Activated naive CD4-positive, alpha-beta T cell treated with anti-CD3 and anti-CD28 coated beads, Interleukin-2, amount 50 U/mL, for 16 hours (primary cell): ENCODE measurements at regions not wholly inside any gene's neighbourhood (a gene's known extent, or its start where the extent isn't known, plus 50 kb on each side); places are given as distances from the start of the nearest gene placed in this dataset.
A peak's percentile ranks its signal among the peaks of the same experiment; 100 is the strongest.
"Not testable (repeated sequence)": the region's sequence is repeated elsewhere in the genome, so short reads cannot be mapped to it uniquely, and the experiment has no call there.

Experiments used
- DNase-seq: peaks from one replicate; pipeline ENCODE4 v3.0.0-alpha.2; 2020

DNA sequence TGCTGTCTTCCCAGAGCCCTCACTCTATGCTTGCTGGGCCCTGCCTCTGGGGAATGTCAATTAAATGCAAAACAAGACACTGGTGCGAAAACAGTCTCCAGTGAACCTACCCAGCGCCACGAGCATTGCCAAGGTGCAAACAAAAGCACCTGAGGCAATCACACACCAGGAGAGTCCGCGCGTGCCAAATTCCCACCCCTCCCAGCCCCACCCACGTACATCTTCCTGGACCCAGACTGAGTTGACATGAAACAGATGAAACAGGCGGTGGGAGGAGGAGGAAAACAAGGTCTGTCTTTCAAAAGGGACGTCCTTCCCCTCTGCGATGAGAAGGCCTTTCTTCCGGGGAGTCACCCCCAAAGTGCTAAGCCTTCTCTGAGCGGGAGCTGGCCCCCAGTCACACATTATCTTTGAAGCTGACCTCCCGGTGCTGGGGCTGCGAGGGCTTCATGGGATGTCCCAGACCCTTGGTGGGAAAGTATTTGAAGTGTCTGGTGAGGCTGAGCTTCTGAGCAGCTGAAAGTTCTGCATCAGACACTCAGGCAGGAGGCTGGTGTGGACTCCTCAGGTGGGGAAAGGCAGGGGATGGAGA is 200.4 kb downstream of the AXIN2 start:
- no peak for DNase-seq

DNA sequence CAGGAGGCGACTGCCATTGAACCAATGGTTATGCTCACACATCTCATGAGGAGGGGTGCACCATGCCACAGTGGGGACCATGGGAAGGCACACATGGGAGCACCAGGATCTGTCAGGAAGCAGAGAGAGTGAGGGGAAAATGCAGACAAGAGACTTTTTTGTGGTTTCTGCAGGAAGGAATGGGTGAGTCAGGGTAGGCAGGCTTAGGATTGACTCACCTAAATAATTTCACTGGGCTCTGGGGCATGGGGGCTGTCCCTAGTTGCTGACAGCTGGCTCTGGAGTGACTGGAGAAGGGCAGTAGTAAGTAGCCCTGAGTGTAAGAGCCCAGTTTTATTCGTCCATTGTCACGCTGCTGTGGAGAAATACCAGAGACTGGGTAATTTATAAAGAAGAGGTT is 202.4 kb downstream of the AXIN2 start:
- no peak for DNase-seq

DNA sequence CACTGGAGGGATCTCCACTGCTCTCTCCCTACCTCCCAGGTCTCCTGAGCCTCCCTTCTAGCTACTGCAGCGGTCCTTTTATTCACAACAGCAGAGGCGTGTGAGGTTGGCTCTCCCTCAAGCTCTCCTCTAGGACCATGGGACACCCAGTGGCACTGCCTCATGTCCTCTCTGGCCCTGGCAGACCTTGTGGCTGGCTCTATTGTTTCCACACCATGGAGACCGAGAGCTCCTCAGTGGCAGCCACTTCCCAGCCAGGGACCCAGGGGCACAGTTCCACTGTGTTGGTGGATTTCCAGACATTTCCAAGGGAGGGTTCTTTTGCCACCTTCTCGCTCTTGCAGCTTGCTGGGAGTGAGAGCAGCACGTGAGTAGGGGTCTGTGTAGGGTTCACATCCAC is 204.9 kb downstream of the AXIN2 start:
- no peak for DNase-seq

DNA sequence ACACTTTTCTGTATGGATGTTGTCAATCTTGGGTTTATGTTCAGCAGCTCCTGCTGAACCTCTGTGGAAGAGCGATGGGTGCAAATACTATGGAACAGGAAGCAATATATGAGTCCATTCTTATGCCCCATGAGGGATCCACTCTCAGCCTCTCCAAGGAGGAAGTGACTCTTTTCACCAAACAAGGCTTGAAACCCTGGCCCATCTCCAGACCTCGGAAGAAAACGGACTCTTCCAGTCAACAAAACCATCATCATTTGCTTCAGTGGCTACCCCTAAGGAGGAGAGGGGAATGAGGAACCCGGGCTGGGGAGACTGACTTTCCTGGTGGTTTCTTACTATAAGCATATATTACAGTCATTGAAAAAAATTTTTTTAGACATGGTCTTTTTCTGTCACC is 206.2 kb downstream of the AXIN2 start:
- no peak for DNase-seq

DNA sequence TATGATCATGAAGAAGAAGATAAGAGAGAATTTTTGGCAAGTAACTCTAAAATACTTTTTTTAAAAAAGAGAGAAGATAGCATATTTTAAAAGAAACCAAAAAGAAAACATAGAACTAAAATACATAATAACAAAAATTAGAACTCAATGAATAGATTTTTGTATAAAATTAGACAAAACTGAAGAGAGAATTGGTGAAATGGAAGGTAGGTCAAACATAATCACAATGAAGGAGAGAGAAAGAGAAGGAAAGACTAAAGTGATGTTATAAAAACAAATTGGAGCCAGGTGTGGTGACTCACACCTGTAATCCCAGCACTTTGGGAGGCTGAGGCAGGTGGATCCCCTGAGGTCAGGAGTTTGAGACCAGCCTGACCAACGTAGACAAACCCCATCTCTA is 211.5 kb downstream of the AXIN2 start:
- DNase-seq = no peak

DNA sequence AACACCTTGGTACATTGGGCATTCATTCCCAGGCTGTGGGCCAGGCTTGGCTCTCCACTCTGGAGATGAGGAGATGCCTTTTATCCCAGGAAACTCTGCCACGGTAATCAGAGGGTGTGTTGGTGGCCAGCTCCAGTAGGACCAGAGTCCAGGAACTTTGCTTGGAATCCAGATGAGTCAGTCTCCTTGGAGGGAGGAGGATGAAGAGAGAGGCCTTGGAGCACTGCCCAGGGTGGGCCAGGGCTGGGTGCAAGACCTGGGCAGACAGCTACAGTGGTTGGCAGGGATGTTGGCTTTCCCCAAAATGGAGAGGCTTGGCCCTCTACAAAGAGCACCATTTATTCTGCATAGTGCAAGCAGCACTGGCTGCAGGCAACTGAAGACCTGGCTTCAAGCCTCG is 209.0 kb downstream of the RGS9 start:
- DNase-seq = no peak

DNA sequence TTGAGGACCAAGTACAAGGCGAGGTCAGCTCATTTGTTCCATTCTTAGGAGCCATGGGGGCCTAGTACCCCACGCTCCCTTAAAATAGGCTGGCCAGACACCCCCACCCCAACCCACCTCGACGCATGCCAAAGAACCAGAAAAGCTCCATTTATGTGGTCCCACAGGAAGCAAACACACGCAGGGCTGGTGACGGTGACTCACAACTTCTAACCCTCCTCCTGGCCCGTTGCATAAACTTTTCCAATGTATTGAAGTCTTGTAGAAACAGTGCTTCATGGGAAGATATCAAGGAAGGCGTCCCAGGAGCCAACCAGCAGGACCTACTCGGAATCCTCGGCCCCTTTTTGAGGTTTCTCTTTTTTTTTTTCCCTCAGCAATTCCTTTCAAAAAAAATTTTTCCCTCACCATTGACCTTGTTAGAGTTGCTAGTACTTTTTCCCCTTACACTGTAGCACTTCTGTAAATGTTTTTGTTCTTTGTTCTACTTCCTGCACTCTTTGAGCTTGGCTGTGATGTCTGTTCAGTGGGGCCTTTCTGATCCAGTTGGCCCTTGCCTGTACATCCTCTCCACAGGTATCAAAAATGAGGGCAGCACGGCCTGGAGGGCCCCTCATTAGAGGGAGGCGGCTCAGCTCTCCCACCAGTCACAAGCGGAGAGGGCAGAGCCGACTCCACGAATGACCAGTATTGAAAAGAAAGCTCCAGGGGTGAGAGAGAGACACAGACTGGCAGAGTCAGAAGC is 208.3 kb downstream of the RGS9 start:
- peak; percentile 17 for DNase-seq

DNA sequence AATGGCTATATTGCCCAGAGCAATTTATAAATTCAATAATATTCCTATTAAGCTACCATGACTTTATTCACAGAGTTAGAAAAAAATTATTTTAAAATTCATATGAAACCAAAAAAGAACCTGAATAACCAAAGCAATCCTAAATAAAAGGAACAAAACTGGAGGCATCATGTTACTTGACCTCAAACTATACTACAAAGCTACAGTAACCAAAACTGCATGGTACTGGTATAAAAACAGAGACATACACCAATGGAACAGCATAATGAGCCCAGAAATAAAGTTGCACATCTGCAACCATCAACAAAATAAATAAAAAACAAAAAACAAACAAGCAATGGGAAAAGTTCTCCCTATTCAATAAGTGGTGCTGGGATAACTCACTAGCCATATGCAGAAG is 203.2 kb downstream of the RGS9 start:
- no peak for DNase-seq

DNA sequence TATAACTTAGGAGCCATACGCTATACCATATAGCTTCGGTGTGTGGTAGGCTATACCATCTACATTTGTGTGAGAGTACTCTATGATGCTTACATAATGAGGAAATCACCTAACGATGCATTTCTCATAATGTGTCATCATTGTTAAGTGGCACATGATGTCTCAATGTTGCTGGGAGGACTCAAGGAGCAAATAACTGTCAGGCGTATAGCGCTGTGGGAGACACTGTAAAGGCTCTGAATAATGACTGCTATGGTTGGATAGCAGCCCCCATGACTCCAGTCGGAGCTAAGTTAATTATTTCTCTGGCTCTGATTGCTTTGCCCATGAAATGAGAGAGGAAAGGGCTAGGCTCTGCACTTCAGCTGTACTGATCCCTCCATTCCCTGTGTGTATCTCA is 197.2 kb downstream of the RGS9 start:
- no peak for DNase-seq

DNA sequence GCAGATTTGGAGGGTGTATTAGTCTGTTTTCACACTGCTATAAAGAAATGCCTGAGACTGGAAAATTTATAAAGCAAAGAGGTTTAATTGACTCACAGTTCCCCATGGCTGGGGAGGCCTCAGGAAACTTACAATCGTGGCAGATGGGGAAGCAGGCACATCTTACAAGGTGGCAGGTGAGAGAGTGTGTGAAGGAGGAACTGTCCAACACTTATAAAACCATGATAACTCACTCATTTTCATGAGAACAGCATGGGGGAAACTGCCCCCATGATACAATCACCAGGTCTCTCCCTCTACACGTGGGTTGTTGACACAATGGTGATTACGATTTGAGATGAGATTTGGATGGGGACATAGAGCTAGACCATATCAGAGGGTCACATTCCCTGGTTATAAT is 195.6 kb downstream of the RGS9 start:
- DNase-seq = no peak

DNA sequence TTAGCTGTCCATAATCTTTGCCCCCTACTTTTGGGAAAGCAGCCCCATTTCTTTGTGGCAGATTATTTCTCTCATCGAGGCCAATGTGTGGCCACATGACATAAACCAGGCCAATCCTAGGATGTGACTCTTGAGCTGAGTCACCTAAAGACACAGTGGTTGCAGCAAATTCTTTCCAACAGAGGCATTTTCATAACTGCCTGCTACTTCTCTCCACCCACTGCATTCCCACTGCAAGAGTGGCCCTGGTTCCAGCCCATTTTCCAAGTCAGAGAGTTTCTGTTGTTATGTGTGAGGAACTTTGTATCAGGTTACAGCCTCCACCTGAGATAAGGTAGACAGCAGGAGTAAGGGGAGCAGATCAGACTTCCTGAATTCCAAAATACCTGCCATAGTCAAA is 195.2 kb downstream of the RGS9 start:
- DNase-seq = no peak

DNA sequence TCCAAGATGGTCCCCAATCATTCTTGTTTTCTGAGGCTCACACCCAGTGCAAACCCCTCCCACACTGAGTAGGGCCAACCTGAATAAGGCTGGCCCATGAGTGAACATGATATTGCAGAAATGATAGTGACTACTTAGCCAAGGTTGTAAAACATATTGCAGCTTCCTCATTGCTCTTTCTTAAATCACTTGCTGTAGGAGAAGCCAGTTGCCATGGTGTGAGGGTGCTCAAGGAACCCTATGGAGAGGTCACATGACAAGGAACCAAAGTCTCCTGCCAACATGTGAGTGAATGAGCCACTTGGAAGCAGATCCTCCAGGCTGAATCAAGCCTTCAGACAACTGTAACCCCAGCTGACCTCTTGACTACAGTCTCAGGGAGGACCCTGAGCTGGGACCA is 191.4 kb downstream of the RGS9 start:
- no peak for DNase-seq

DNA sequence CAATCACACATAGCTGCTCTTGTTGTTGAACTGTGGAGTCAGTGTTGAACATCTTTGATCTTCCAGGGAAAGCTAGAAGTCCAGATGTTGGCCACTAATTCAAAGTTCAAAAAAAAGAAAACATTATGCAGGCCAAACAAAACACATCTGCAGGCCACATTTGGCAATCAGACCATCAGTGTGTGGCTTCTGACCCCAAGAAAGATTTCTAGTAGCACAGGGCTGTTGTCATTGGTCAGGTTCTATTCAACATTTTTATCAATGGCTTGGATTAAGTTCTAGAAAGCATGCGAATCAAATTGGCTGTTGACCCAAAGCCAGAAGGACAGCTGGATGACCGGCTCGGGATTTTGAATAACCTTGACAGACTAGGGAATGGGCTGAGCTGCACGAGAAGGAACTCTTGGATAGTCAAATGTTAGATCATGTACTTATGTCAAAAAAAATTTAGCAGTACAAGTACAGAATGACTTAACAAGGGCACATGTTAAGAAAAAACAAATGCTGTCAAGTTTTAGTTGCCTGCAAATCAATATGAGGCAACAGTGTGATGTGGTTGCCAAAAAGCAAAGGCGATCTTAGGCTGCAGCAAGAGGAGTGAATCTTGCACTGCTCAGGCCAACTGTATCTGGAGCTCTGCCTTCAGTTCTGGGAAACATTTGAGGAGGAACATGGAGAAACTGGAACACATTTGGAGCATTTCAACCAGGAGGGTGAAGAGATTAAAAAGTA is 187.6 kb downstream of the RGS9 start:
- no peak for DNase-seq

DNA sequence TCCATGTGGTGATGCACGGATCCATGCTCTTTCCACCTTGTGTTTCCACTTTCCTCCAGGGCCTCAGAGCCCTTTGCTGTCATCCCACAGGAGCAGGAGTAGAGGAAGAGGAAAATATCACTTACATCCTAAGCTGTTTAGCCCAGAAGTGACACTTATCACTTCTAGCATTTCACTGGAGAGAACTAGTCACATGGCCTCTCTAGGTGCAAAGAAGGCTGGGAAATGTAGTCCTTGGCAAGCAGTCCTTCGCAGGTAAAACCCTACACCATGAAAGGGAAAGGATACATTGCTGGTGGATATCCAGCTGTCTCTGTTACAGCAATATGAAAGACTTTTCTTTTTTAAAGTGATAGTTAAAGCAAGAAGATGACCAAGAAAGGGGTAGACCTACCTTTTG is 185.9 kb downstream of the RGS9 start:
- no peak for DNase-seq

DNA sequence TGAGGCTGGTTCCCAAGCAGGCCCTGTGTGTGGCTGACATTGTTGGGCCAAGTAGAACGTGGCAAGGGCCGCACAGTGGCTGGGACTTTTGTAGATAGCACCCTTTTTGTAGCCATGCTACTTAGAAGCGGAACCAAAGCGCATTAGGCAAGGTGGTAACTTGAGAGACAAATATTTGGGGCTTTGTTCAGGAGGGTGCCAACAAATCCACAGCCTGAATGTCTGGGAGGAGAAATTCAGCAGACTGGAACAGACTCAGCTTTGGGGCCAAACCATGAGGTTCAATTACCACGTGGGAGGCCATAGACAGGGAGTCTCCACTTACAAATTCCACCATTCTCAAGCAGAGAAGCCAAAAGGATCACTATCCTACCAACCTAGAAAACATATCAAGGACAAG is 183.7 kb downstream of the RGS9 start:
- no peak for DNase-seq

DNA sequence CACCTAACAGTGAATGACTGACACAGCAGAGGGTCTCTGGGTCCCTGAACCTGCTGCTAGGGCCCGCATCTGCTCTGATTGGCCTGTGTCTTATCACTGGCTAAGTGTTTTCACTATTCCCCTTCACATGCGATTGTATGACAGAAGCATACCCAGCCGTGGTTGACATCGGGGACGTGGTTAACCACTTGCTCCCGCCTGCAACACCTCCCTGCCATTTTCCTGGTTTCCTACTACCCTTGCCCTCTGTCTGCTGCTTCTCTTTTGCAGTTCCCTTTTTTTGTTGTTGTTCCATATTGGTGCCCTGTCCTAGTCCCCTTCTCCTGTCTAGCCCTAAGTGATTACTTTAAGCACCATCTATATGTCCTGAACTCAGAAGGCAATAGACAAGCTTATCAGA is 177.0 kb downstream of the RGS9 start:
- DNase-seq = no peak

DNA sequence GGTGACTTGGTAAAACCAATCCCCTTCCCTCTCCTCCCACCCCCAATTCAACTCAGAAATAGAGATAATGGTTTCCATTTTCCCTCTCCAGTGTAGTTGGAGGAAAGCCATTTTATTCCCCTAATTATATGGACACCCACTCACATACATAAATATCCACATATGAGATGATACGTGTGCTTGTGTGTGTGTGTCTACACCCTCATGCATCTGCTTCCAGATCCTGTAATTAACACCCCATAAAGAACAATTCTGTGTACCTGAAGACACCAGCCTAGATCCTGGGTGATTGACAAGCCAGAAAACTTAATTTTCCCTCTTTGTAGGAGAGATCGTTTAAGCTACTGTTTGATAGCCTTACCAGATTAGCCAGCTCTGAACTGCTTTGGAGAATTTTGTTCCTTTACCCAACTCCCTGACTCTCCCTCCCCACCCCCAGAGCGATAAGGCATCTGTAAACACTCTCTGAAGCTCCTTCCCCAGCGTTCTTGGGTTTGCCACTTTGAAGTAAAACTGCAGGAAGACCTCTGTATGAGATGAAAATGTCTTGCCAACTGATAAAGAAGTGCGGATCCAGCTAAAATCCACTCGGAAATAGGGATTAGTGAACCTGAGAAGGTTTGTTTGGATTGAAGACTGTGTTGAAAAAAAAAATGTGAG is 175.7 kb downstream of the RGS9 start:
- DNase-seq = no peak

DNA sequence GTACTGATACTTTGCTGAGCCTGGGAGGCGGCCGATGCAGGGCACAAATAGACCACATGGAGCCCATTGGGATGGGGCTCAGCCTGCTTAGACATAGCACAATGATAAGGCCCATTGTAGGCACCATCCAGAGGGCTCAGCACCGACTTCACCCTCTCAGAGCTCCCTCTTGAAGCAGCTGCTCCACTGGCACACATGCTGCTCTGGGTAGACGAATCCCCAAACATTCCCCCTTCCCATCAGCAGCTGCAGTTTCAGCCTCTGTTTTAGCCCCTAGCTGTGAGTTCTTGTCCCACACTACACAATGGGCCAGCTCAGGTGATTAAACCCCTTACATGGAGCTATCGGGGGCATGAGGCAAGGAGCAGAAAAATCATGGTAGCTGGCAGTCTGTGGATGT is 174.1 kb downstream of the RGS9 start:
- no peak for DNase-seq

DNA sequence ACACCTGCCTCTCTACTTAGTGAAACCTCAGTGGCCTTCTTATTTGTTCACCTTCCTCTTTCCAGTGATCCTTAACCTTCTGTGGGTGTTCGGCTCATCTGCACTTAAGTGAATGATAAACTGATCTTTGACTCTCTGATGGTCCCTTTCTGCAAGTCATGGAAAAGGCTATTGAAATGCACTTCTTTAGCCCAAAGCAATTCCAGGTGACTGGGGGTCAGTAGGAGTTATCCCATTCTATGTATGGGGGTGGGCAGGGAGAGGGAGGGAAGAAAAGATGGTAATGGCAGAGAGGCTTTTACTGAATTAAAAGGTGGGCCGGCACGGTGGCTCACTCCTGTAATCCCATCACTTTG is 170.8 kb downstream of the RGS9 start:
- DNase-seq = no peak

DNA sequence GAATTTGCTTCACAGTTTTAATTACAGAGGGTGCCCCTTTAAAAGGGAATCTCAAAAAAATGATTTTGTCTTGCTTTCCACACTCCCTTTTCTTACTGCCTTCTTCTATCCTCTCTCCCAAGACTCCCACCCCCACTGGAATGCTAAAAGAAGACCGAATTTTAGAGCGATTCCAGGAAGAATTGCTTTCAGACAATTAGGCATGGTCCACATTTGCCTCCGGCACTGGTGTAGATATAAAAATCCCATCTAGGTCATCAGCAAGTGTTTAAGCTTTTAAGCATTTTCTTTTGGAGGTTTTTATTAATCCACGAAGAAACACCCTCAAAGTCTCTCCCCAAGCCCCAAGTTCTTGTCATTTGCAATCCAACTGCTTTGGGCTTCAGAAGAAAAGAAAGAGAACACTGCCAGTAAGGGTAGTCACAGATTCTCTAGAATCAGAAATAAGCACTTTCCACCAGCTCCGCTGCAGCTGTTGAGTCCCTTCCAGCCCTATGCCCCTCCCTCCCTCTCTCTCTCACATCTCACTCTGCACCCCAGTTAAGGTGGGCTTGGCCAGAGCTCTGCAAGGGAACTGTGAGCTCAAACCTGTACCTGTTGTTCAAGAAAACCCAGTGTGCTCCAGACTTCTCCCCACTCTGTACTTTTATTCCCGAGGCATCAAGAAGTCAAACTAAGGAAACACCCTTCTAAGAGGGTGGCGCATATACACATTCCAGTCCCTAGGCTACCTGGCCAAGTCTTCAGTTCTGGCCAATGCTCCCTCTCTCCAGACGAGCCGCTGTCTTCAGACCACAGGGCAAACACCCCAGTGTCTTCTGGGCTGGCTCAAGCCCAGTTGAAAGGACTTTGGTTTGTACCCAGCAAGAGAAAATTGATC is 170.2 kb downstream of the RGS9 start:
- DNase-seq = no peak

DNA sequence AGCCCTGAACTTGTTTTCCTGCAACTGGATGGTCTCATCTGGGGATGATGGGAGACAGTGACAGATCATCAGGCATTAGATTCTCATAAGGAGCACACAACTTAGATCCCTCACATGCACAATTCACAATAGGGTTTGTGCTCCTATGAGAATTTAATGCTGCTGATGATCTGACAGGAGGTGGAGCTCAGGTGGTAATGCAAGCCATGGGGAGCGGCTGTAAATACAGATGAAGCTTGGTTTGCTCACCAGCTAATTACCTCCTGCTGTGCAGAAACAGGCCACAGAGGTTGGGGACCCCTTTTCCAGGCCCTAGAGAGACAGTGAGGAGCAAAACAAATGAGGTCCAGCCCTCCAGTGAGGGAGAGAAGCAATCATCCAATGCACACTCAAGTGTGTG is 168.6 kb downstream of the RGS9 start:
- DNase-seq = no peak

DNA sequence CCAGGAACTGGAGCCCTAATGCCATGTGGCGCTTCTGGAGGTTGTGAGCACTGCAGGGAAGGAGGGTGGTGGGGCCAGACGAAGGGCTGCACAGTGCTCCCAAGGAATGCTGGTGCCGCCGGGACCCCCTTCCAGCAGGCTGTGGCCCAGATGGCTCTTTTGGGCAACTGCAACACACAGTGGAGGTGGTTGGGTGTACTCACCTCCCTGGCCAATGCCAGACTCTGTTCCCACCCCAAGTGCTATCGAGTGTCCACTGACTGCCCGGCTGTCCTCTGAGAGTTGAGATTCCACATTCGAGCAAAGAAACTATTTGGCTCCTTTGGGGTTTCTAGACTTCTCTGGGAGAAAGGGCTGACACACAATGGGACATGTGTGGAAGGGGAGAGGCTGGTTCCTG is 167.9 kb downstream of the RGS9 start:
- no peak for DNase-seq

DNA sequence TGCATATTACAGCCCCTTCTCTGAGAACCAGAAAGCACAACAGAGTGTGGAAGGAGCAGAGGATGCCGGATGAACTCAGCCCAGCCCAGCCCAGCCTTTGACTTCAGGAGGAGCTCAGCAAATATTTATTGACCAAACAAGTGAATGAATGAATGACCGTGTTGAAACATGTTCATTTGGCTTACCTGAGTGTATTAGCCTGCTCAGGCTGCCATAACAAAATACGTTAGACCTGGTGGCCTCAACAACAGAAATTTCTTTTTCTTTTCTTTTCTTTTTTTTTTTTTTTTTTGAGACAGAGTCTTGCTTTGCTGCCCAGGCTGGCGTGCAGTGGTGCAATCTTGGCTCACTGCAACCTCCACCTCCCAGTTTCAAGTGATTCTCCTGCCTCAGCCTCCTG is 164.7 kb downstream of the RGS9 start:
- DNase-seq = not testable (repeated sequence)
